Peyer's patch (tissue), 4 donors: ENCODE measurements at regions not wholly inside any gene's neighbourhood (a gene's known extent, or its start where the extent isn't known, plus 50 kb on each side); places are given as distances from the start of the nearest gene placed in this dataset.

Source experiments
- DNase-seq, 3 donors: peaks; one replicate each; pipeline ENCODE4 v3.0.0-alpha.2; 2017 to 2019
- H3K27ac ChIP-seq, 4 donors: fragments of 200-600 bp; sonication (generic); one replicate each; pipeline ENCODE4 v1.5.1; 2016 to 2019
- H3K27me3 ChIP-seq, 2 donors: fragments of 200-600 bp; sonication (generic); one replicate each; pipeline ENCODE4 v1.5.1; 2019
- H3K36me3 ChIP-seq, 3 donors: fragments of 200-600 bp; sonication (generic); one replicate each; pipeline ENCODE4 v1.5.1; 2016 to 2019
- H3K4me1 ChIP-seq, 4 donors: fragments of 200-600 bp; sonication (generic); one replicate each; pipeline ENCODE4 v1.5.1; 2016 to 2019
- H3K4me3 ChIP-seq, 4 donors: fragments of 200-600 bp; sonication (generic); 1 replicate in 3 of 4; 2 replicates in 1 of 4; pipeline ENCODE4 v1.5.1; 2016 to 2019; ENCODE audit warnings: mild to moderate bottlenecking in 1 of 4
- H3K9me3 ChIP-seq, 4 donors: fragments of 200-600 bp; sonication (generic); one replicate each; pipeline ENCODE4 v1.5.1; 2016 to 2019; ENCODE audit warnings: mild to moderate bottlenecking in 1 of 4
- POLR2A ChIP-seq, 2 donors: fragments of 450-650 bp; IDR thresholded peaks; one replicate each; pipeline ENCODE4 v1.5.1; 2017; ENCODE audit warnings: antibody characterized with exemption in 2 of 2, mild to moderate bottlenecking in 2 of 2, moderate library complexity in 2 of 2
- TF ChIP-seq, protein P1 (sequence below), 6 experiments: fragments of 450-650 bp in 4 of 6; fragments of 200-600 bp in 2 of 6; sonication (generic) in 1 of 6; IDR thresholded peaks; one replicate each; pipeline ENCODE4 v1.5.1; 2017 to 2019; ENCODE audit warnings: antibody characterized with exemption in 6 of 6, mild to moderate bottlenecking in 3 of 6, moderate library complexity in 1 of 6

DNA sequence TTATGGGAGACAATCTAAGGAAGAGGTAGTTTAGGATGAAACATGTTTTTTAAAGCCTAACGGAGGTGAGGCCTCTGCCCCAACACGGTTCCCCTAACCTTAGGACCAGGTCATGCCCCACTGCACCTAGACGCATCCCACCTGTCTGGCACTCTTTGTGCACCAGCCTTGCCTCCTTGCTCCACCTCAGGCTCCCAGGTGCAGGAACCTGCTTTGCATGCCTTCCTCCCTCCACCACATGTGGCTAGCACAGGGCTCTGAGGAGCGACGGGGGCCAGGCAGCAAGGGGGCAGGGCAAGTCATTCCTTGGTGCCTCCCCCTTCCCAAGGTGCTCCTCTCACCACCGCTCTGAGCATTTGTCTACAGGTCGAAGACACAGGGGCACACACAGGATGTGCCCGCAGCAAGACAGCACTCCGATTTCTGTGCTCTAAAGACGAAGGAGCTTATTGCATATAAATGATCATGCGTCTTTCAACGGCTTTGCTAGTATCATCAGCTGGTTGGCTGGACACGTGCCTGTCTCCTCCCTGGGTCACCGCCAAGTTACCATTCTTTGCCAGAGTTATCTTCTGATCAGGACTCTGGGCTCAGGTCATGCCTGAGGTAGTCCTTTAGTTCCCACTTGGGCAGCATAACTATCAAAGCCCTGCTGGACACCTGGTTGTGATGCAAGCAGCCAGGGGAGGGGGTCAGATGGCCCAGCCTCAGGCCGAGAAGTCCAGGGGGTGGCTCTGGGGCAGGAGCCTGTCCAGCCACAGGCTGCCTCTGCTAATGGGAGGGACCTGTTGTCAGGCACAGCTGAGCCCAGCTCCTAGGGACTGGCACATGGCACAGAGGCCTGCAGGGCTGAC, 172.0 kb upstream of the NTM start:
- H3K36me3 ChIP-seq = no peaks in the 10 kb centered on the region
- TF ChIP-seq POLR2A (IDR thresholded peaks at IDR 0.05) = no peak
- TF ChIP-seq, protein P1, sequence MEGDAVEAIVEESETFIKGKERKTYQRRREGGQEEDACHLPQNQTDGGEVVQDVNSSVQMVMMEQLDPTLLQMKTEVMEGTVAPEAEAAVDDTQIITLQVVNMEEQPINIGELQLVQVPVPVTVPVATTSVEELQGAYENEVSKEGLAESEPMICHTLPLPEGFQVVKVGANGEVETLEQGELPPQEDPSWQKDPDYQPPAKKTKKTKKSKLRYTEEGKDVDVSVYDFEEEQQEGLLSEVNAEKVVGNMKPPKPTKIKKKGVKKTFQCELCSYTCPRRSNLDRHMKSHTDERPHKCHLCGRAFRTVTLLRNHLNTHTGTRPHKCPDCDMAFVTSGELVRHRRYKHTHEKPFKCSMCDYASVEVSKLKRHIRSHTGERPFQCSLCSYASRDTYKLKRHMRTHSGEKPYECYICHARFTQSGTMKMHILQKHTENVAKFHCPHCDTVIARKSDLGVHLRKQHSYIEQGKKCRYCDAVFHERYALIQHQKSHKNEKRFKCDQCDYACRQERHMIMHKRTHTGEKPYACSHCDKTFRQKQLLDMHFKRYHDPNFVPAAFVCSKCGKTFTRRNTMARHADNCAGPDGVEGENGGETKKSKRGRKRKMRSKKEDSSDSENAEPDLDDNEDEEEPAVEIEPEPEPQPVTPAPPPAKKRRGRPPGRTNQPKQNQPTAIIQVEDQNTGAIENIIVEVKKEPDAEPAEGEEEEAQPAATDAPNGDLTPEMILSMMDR (IDR thresholded peaks at IDR 0.05) = no peak
- no peak for DNase-seq
- no peak overlapping the region for H3K27ac ChIP-seq
- no peaks in the 10 kb centered on the region for H3K9me3 ChIP-seq
- no peak overlapping the region for H3K4me3 ChIP-seq
- H3K4me1 ChIP-seq = peaks cover 0 to 7% (median 0%) of the 10 kb centered on the region in 4 donors
- H3K27me3 ChIP-seq = no peaks in the 10 kb centered on the region

GRCh38 chr11:131199015-131199280, 171.5 kb upstream of the NTM start:
- Histone ChIP-seq H3K27ac (no peak overlapping the region), H3K9me3 (no peaks in the 10 kb centered on the region), H3K4me3 (no peak overlapping the region), H3K27me3 (no peaks in the 10 kb centered on the region), H3K4me1 (peaks cover 0 to 7% (median 0%) of the 10 kb centered on the region in 4 donors), H3K36me3 (no peaks in the 10 kb centered on the region)
- TF ChIP-seq, protein P1 (IDR thresholded peaks at IDR 0.05) = no peak
- TF ChIP-seq POLR2A (IDR thresholded peaks at IDR 0.05) = no peak
- no peak for DNase-seq

DNA sequence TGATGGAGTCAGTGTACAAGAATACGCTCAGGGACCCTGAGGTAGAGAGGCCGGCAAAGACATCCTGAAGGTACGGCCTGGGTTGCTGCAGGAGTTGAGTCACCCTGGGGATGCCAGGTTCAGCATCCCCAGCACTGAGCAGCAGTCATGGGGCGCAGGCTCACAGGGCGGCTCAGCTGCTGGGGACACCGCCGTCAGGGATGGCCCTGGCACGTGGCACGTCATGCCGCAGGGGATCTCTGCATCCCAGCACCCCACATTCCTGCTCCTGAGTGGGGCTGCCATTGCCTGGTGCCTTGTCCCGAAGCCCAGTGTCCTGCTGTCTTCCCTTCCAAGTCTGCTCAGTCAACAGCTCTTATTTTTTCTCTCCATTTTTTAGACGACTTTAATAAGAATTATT, 168.7 kb upstream of the NTM start:
- H3K27ac ChIP-seq = no peak overlapping the region
- no peaks in the 10 kb centered on the region for H3K4me1 ChIP-seq
- no peak overlapping the region for H3K4me3 ChIP-seq
- no peaks in the 10 kb centered on the region for H3K36me3 ChIP-seq
- H3K27me3 ChIP-seq = no peaks in the 10 kb centered on the region
- DNase-seq = no peak
- TF ChIP-seq, protein P1 (IDR thresholded peaks at IDR 0.05) = no peak
- no peak for TF ChIP-seq POLR2A (IDR thresholded peaks at IDR 0.05)
- no peaks in the 10 kb centered on the region for H3K9me3 ChIP-seq

GRCh38 chr11:131203040-131203439, 167.4 kb upstream of the NTM start:
- Histone ChIP-seq H3K27ac (no peak overlapping the region), H3K4me3 (no peak overlapping the region), H3K9me3 (no peaks in the 10 kb centered on the region), H3K27me3 (no peaks in the 10 kb centered on the region), H3K4me1 (no peaks in the 10 kb centered on the region), H3K36me3 (no peaks in the 10 kb centered on the region)
- no peak for DNase-seq
- TF ChIP-seq, protein P1 (IDR thresholded peaks at IDR 0.05) = no peak
- no peak for TF ChIP-seq POLR2A (IDR thresholded peaks at IDR 0.05)

- no peaks in the 10 kb centered on the region for H3K27me3 ChIP-seq
- no peaks in the 10 kb centered on the region for H3K4me1 ChIP-seq
- H3K4me3 ChIP-seq = no peak overlapping the region
- H3K36me3 ChIP-seq = no peaks in the 10 kb centered on the region
- TF ChIP-seq, protein P1 (IDR thresholded peaks at IDR 0.05) = no peak
- TF ChIP-seq POLR2A (IDR thresholded peaks at IDR 0.05) = no peak
- no peak for DNase-seq
- H3K27ac ChIP-seq = no peak overlapping the region
- no peaks in the 10 kb centered on the region for H3K9me3 ChIP-seq
Measured at GRCh38 chr11:131204282-131204681, 166.1 kb upstream of the NTM start.
